Stomach (tissue), 8 donors: ENCODE measurements at regions not wholly inside any gene's neighbourhood (a gene's known extent, or its start where the extent isn't known, plus 50 kb on each side); places are given as distances from the start of the nearest gene placed in this dataset.

Experiments used
- DNase-seq, 2 donors: peaks; one replicate each; pipeline versions ENCODE4 v3.0.0 to v3.0.0-alpha.2; 2013 to 2019
- H3K27ac ChIP-seq, 5 donors: fragments of 200-600 bp in 4 of 5; sonication (generic) in 4 of 5; one replicate each; pipeline ENCODE4 v1.5.1; 2013 to 2019; ENCODE audit warnings: mild to moderate bottlenecking in 1 of 5, moderate library complexity in 1 of 5
- H3K27me3 ChIP-seq, 3 donors: fragments of 200-600 bp; sonication (generic); one replicate each; pipeline ENCODE4 v1.5.1; 2017 to 2019; ENCODE audit warnings: mixed run types in 1 of 3
- H3K36me3 ChIP-seq, 4 donors: fragments of 200-600 bp; sonication (generic); 1 replicate in 3 of 4; 2 replicates in 1 of 4; pipeline ENCODE4 v1.5.1; 2016 to 2019
- H3K4me1 ChIP-seq, 4 donors: fragments of 200-600 bp; sonication (generic); one replicate each; pipeline ENCODE4 v1.5.1; 2016 to 2019
- H3K4me3 ChIP-seq, 4 donors: fragments of 200-600 bp; sonication (generic) in 3 of 4; one replicate each; pipeline ENCODE4 v1.5.1; 2016 to 2019; ENCODE audit warnings: mild to moderate bottlenecking in 1 of 4
- H3K9me3 ChIP-seq, 4 donors: fragments of 200-600 bp; sonication (generic); one replicate each; pipeline ENCODE4 v1.5.1; 2016 to 2019
- EP300 ChIP-seq: sonication (generic); formaldehyde crosslinking; IDR thresholded peaks from one replicate; pipeline ENCODE4 v1.6.1; 2017; ENCODE audit warnings: antibody characterized with exemption
- POLR2A ChIP-seq, 4 donors: fragments of 450-650 bp; IDR thresholded peaks; one replicate each; pipeline ENCODE4 v1.6.1; 2016; ENCODE audit warnings: antibody characterized with exemption in 4 of 4, control low read depth in 2 of 4, mild to moderate bottlenecking in 1 of 4, moderate library complexity in 1 of 4
- POLR2AphosphoS5 ChIP-seq, 3 donors: sonication (generic); formaldehyde crosslinking; IDR thresholded peaks; one replicate each; pipeline ENCODE4 v1.6.1; 2016; ENCODE audit warnings: antibody characterized with exemption in 3 of 3
- WGBS, 5 donors: extraction: QIAGEN DNeasy Blood & Tissue Kit in 3 of 5; methylation state at CpG; one replicate each; pipeline versions ENCODE4 v1.1.5 to v1.1.7; 2013 to 2018; 5-methylcytosine and 5-hydroxymethylcytosine counted together
- intact Hi-C: fragments of 100-400 bp; cut with DNase I; formaldehyde crosslinking; loops from one replicate; pipeline ENCODE4 v1.15.1; 2023; ENCODE audit warnings: low total_unique reads
- TF ChIP-seq, protein P1 (sequence below), 7 experiments: fragments of 450-650 bp in 4 of 7; fragments of 200-600 bp in 3 of 7; sonication (generic) in 3 of 7; IDR thresholded peaks; one replicate each; pipeline ENCODE4 v1.5.1; 2016 to 2019; ENCODE audit warnings: antibody characterized with exemption in 7 of 7, control low read depth in 2 of 7, mild to moderate bottlenecking in 1 of 7
- donor health status: healthy with polysubstance abuse.
- donor health status: Bipolar disorder and iron deficiency.
- donor health status: healthy.

DNA sequence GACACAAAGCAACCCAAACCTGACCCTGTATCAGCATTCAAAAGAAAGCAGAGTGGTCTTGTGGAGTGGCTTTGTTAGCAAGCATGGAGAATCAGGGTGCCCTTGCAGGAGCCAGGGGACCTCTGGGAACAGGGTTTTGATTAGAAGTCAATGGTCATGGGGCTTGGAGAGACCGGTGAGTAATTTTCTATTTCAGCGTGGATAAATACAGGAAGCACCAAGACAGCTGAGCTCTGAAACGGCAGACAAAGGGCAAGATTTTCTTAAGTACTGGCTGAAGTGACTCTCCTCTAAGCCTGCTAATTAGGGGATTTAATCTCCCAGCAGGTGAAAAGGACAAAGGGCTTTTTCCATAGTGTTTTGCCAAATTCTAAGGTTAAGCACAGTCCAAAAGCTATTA lies 78.0 kb upstream of the GAREM1 start:
- H3K27me3 ChIP-seq, result no peaks in the 10 kb centered on the region
- intact Hi-C loops, result loop anchor here (5.0 kb wide), 2 partner anchors 276 to 391 kb away; no protein-coding TSS in a partner anchor
- peaks cover 0 to 12% (median 5%) of the 10 kb centered on the region in 4 donors for H3K4me1 ChIP-seq
- H3K36me3 ChIP-seq, result no peaks in the 10 kb centered on the region
- DNase-seq, result peak in 1 of 2 donors; percentile 51
- H3K9me3 ChIP-seq, result no peaks in the 10 kb centered on the region
- TF ChIP-seq, protein P1, sequence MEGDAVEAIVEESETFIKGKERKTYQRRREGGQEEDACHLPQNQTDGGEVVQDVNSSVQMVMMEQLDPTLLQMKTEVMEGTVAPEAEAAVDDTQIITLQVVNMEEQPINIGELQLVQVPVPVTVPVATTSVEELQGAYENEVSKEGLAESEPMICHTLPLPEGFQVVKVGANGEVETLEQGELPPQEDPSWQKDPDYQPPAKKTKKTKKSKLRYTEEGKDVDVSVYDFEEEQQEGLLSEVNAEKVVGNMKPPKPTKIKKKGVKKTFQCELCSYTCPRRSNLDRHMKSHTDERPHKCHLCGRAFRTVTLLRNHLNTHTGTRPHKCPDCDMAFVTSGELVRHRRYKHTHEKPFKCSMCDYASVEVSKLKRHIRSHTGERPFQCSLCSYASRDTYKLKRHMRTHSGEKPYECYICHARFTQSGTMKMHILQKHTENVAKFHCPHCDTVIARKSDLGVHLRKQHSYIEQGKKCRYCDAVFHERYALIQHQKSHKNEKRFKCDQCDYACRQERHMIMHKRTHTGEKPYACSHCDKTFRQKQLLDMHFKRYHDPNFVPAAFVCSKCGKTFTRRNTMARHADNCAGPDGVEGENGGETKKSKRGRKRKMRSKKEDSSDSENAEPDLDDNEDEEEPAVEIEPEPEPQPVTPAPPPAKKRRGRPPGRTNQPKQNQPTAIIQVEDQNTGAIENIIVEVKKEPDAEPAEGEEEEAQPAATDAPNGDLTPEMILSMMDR (IDR thresholded peaks at IDR 0.05), result no peak
- TF ChIP-seq POLR2AphosphoS5 (IDR thresholded peaks at IDR 0.05), result no peak
- TF ChIP-seq EP300, result no peak
- no peak for TF ChIP-seq POLR2A (IDR thresholded peaks at IDR 0.05)
- H3K4me3 ChIP-seq, result no peak overlapping the region
- 15 to 30% (median 20%) methylated on average over 3 of the region's 3 CpGs for WGBS, 5 donors
- H3K27ac ChIP-seq, result no peak overlapping the region

DNA sequence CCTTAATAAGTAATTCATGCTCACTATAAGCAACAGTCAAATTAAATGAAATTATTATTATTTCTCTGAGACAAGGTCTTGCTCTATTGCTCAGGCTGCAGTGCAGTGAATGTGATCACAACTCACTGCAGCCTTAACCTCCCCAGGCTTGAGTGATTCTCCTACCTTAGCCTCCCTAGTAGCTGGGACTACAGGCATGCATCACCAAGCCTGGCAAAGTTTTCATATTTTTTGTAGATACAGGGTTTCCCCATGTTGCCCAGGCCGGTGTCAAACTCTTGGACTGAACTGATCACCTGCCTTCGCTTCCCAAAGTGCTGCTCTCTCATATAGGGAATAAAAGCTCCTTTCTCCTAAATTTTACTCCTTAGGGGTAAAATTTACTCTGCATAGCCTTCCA lies 74.9 kb upstream of the GAREM1 start:
- H3K27ac ChIP-seq, result no peak overlapping the region
- peaks cover 0 to 4% (median 0%) of the 10 kb centered on the region in 4 donors for H3K4me1 ChIP-seq
- no peaks in the 10 kb centered on the region for H3K27me3 ChIP-seq
- TF ChIP-seq POLR2AphosphoS5 (IDR thresholded peaks at IDR 0.05) (no peak), EP300 (no peak), POLR2A (IDR thresholded peaks at IDR 0.05) (no peak)
- TF ChIP-seq, protein P1 (IDR thresholded peaks at IDR 0.05), result no peak
- 90 to 98% (median 93%) methylated on average over 2 of the region's 2 CpGs for WGBS, 5 donors
- no peaks in the 10 kb centered on the region for H3K36me3 ChIP-seq
- intact Hi-C loops, result loop anchor here (5.0 kb wide), 2 partner anchors 273 to 388 kb away; no protein-coding TSS in a partner anchor
- no peak for DNase-seq
- H3K9me3 ChIP-seq, result no peaks in the 10 kb centered on the region
- H3K4me3 ChIP-seq, result no peak overlapping the region

DNA sequence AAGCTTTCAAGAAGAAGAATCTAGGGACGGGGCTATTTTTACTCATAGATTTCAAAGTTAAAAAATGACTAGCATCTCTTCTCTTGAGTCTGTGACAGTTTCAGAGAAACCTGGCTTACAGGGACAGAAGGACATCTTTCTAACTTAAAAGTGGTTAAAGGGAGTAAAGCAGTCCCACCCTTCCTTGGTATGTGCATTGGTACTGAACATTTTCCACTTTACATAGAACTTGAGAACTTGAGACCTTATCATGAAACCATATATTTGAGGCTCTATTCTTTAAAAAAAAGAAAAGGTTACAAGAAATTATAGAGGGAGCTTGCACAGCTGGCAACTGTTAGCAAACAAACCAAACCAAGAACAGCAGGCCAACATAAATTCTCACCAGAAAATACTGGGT lies 73.4 kb upstream of the GAREM1 start:
- TF ChIP-seq POLR2A (IDR thresholded peaks at IDR 0.05) (no peak), EP300 (no peak), POLR2AphosphoS5 (IDR thresholded peaks at IDR 0.05) (no peak)
- TF ChIP-seq, protein P1 (IDR thresholded peaks at IDR 0.05), result no peak
- no peak for DNase-seq
- intact Hi-C loops, result no loop called here
- WGBS, 5 donors, result 21 to 55% (median 30%) methylated on average over 1 of the region's 1 CpG
- no peaks in the 10 kb centered on the region for H3K9me3 ChIP-seq
- H3K4me3 ChIP-seq, result no peak overlapping the region
- H3K4me1 ChIP-seq, result peaks cover 0 to 4% (median 2%) of the 10 kb centered on the region in 4 donors
- H3K36me3 ChIP-seq, result no peaks in the 10 kb centered on the region
- no peaks in the 10 kb centered on the region for H3K27me3 ChIP-seq
- no peak overlapping the region for H3K27ac ChIP-seq

DNA sequence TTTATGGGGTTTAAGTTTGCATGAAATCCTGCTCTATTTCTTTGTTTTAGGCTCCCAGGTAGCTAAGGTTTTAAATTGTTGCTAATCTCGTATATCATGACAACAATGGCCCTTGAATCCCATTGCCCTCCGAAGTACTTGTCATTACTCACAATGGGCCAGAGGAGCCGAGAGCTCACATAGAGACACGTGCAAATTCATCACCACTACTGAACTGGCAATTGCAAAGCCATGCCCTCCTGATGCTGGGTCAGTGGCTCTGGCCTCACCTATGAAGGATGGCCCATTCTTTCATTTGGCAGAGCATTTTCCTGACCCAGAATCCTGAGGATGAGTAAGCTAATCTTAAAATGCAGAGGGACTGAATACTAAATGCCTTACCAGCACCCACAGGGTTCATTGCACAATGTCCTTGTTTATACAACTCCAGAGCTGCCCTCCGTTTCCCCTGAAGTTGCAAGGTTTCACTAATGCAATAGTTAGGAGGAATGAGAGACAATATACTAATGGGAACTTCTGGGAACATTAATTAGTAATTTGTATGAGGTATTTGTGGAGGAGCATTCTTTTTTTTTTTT lies 71.6 kb upstream of the GAREM1 start:
- no peaks in the 10 kb centered on the region for H3K36me3 ChIP-seq
- H3K27ac ChIP-seq, result no peak overlapping the region
- 62 to 81% (median 77%) methylated on average over 5 of the region's 5 CpGs for WGBS, 5 donors
- no peak overlapping the region for H3K4me3 ChIP-seq
- peaks cover 0 to 4% (median 0%) of the 10 kb centered on the region in 4 donors for H3K4me1 ChIP-seq
- intact Hi-C loops, result no loop called here
- no peaks in the 10 kb centered on the region for H3K9me3 ChIP-seq
- DNase-seq, result no peak
- TF ChIP-seq POLR2A (IDR thresholded peaks at IDR 0.05) (no peak), POLR2AphosphoS5 (IDR thresholded peaks at IDR 0.05) (no peak), EP300 (no peak)
- TF ChIP-seq, protein P1 (IDR thresholded peaks at IDR 0.05), result no peak
- no peaks in the 10 kb centered on the region for H3K27me3 ChIP-seq
